Ascending aorta (tissue), 2 donors: ENCODE measurements at regions not wholly inside any gene's neighbourhood (a gene's known extent, or its start where the extent isn't known, plus 50 kb on each side); places are given as distances from the start of the nearest gene placed in this dataset.

Experiments
- DNase-seq, 2 donors: peaks; one replicate each; pipeline ENCODE4 v3.0.0-alpha.2; 2019; ENCODE audit warnings: low spot score in 2 of 2
- H3K27ac ChIP-seq, 2 donors: fragments of 200-600 bp; sonication (generic); one replicate each; pipeline ENCODE4 v1.5.1; 2016 to 2017; ENCODE audit warnings: mild to moderate bottlenecking in 1 of 2
- H3K27me3 ChIP-seq: fragments of 200-600 bp; sonication (generic); one replicate; pipeline ENCODE4 v1.5.1; 2017
- H3K36me3 ChIP-seq, 2 donors: fragments of 200-600 bp; sonication (generic); one replicate each; pipeline ENCODE4 v1.5.1; 2016
- H3K4me1 ChIP-seq, 2 donors: fragments of 200-600 bp; sonication (generic); one replicate each; pipeline ENCODE4 v1.5.1; 2016 to 2017; ENCODE audit warnings: mild to moderate bottlenecking in 1 of 2
- H3K4me3 ChIP-seq, 2 donors: fragments of 200-600 bp; sonication (generic); one replicate each; pipeline ENCODE4 v1.5.1; 2016 to 2017; ENCODE audit warnings: mild to moderate bottlenecking in 1 of 2
- H3K9me3 ChIP-seq, 2 donors: fragments of 200-600 bp; sonication (generic); one replicate each; pipeline ENCODE4 v1.5.1; 2016
- intact Hi-C: fragments of 100-400 bp; cut with DNase I; formaldehyde crosslinking; loops from one replicate; pipeline ENCODE4 v1.15.1; 2023
- TF ChIP-seq, protein P1 (sequence below), 3 experiments: fragments of 200-600 bp in 2 of 3; fragments of 450-650 bp in 1 of 3; sonication (generic) in 2 of 3; IDR thresholded peaks; one replicate each; pipeline ENCODE4 v1.5.1; 2016 to 2019; ENCODE audit warnings: antibody characterized with exemption in 3 of 3, mild to moderate bottlenecking in 1 of 3, moderate library complexity in 1 of 3

DNA sequence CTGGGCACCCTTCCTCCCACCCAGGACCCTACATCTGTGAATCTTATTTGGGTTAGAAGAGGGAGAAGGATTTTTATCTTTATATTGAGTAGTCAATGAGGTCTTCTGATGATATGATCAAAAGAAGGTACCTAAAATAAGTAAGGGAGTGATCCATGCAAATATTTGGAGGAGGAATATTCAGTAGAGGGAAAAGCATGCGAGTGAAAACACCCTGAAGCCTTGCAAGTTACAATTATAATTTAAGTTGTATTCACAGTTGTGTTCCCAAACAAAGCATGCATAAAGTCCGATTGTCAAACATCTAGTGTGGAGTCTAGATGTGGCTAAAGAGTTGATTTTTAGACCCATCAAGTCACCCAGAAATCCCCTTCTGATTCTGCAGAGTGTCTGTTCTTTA, 530.2 kb upstream of the ZEB2 start:
- intact Hi-C loops = no loop called here
- Histone ChIP-seq H3K36me3 (no peaks in the 10 kb centered on the region), H3K27me3 (no peaks in the 10 kb centered on the region), H3K9me3 (no peaks in the 10 kb centered on the region), H3K4me3 (no peak overlapping the region), H3K27ac (no peak overlapping the region), H3K4me1 (no peaks in the 10 kb centered on the region)
- TF ChIP-seq, protein P1, sequence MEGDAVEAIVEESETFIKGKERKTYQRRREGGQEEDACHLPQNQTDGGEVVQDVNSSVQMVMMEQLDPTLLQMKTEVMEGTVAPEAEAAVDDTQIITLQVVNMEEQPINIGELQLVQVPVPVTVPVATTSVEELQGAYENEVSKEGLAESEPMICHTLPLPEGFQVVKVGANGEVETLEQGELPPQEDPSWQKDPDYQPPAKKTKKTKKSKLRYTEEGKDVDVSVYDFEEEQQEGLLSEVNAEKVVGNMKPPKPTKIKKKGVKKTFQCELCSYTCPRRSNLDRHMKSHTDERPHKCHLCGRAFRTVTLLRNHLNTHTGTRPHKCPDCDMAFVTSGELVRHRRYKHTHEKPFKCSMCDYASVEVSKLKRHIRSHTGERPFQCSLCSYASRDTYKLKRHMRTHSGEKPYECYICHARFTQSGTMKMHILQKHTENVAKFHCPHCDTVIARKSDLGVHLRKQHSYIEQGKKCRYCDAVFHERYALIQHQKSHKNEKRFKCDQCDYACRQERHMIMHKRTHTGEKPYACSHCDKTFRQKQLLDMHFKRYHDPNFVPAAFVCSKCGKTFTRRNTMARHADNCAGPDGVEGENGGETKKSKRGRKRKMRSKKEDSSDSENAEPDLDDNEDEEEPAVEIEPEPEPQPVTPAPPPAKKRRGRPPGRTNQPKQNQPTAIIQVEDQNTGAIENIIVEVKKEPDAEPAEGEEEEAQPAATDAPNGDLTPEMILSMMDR (IDR thresholded peaks at IDR 0.05) = no peak
- no peak for DNase-seq

DNA sequence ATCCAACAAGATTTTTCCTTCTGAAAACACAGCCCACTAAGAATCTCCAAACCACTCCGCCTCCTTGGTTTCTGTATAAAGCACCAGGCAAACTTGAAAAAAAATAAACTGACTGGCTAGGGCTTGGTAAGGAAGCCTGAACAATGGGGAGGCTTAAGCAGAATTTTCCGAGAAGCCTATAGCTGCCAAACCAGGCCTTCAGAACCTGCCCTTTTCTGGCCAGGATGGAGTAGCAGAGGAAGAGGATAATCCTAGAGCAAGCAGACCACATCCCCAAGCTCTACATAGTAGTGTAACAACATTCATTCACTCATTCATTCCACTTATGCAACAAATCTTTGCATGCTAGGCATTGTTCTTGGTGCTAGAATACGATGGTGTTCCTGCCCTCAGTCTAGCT, 529.6 kb upstream of the ZEB2 start:
- Histone ChIP-seq H3K36me3 (no peaks in the 10 kb centered on the region), H3K27ac (no peak overlapping the region), H3K27me3 (no peaks in the 10 kb centered on the region), H3K4me3 (no peak overlapping the region), H3K4me1 (no peaks in the 10 kb centered on the region), H3K9me3 (no peaks in the 10 kb centered on the region)
- intact Hi-C loops = no loop called here
- no peak for DNase-seq
- TF ChIP-seq, protein P1 (IDR thresholded peaks at IDR 0.05) = no peak

DNA sequence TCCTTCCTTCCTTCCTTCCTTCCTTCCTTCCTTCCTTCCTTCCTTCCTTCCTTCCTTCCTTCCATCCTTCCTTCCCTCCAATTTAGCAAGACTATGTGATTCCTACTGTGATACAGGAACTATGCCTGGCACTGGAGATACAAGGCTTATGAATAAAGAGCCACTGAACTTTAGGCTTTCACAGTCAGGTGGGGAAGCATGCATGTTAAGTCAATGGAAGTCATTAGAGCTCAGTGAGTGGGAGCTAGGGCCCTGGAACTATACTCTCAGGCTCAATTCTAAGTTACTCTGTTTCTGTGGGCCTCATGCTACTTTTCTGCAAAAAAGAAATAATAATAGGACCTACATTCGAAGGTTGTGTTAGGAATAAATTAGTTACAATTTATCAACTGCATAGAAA, 527.6 kb upstream of the ZEB2 start:
- intact Hi-C loops = no loop called here
- Histone ChIP-seq H3K36me3 (no peaks in the 10 kb centered on the region), H3K27ac (no peak overlapping the region), H3K27me3 (no peaks in the 10 kb centered on the region), H3K9me3 (no peaks in the 10 kb centered on the region), H3K4me1 (no peaks in the 10 kb centered on the region), H3K4me3 (no peak overlapping the region)
- TF ChIP-seq, protein P1 (IDR thresholded peaks at IDR 0.05) = no peak
- DNase-seq = no peak

DNA sequence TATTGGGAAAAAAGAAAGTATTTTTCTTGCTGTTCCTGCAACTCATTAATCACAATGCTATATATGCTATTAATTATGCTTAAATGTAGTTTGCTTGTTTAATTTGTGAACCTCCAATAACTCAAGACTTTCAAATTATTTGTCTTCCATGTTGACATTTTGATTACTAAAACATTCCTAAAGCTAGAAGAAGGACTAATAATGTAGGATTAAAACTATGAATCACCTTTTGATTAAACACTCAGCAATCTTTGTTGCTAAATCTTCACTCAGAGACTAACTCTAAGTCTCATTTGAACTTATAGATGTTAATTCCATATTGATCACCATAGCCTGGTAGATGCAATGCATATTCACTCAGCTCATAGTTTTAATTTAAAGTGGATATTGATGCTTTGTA, 524.6 kb upstream of the ZEB2 start:
- Histone ChIP-seq H3K27ac (no peak overlapping the region), H3K4me3 (no peak overlapping the region), H3K27me3 (no peaks in the 10 kb centered on the region), H3K36me3 (no peaks in the 10 kb centered on the region), H3K4me1 (no peaks in the 10 kb centered on the region), H3K9me3 (no peaks in the 10 kb centered on the region)
- DNase-seq = no peak
- TF ChIP-seq, protein P1 (IDR thresholded peaks at IDR 0.05) = no peak
- intact Hi-C loops = no loop called here

DNA sequence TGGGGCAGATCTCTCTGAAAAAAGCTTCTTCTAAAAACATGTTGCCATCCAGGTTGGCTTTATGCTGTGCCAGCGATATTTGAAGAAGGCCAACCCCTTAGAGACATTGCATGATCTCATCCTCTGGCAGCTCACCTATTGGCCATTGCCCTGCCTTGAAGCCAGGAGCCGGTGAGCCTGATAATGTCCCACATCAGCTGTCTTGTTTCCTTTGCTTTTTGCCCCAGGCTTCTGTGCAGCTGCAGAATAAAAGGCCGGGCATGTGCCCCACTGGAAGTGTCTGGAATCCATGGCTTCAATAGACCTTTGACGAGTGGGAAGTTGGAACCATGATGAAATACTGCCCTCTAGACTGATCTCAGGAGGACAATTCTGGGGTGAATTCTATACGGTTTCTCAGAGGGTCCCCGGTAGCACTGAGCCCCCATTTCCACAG, 523.5 kb upstream of the ZEB2 start:
- H3K27ac ChIP-seq = no peak overlapping the region
- peak in 1 of 2 donors; percentile 65 for DNase-seq

More for the DNA sequence above, 523.5 kb upstream of the ZEB2 start:
- H3K27me3 ChIP-seq = no peaks in the 10 kb centered on the region
- TF ChIP-seq, protein P1 (IDR thresholded peaks at IDR 0.05) = peak in 1 of 3 experiments; percentile 25
- intact Hi-C loops = no loop called here
- H3K4me1 ChIP-seq = no peaks in the 10 kb centered on the region
- H3K4me3 ChIP-seq = no peak overlapping the region
- H3K36me3 ChIP-seq = no peaks in the 10 kb centered on the region
- H3K9me3 ChIP-seq = no peaks in the 10 kb centered on the region
